H1 (cell line): ENCODE measurements at regions not wholly inside any gene's neighbourhood (a gene's known extent, or its start where the extent isn't known, plus 50 kb on each side); places are given as distances from the start of the nearest gene placed in this dataset.

Experiments
- CTCF ChIA-PET: fragments of 300-600 bp; sonication (Branson Sonifier 250); formaldehyde crosslinking; loops from one replicate; lab custom pipeline; 2021; ENCODE audit not compliant: partially characterized antibody; lab: Charles Lee
- POLR2A ChIA-PET: fragments of 300-600 bp; sonication (Branson Sonifier 250); formaldehyde crosslinking; loops from one replicate; lab custom pipeline; 2021; ENCODE audit warnings: inconsistent platforms; ENCODE audit not compliant: partially characterized antibody; lab: Charles Lee
- DNase-seq, 2 experiments: peaks; one replicate each; pipeline versions ENCODE4 v3.0.0 to v3.0.0-alpha.2; 2010 to 2022; ENCODE audit warnings: low spot score in 2 of 2, low read depth in 1 of 2, mixed read lengths in 1 of 2
- FAIRE-seq: peaks from 2 replicates; lab custom pipeline; 2011; peaks lifted over from hg19 to GRCh38; lab: Jason Lieb, UNC
- H2AFZ ChIP-seq: 2 replicates; pipeline ENCODE4 v1.8.1; 2012; ENCODE audit warnings: low read length, inconsistent platforms
- H2AK5ac ChIP-seq: 2 replicates; pipeline ENCODE4 v1.6.1; 2013; ENCODE audit warnings: low read depth, low read length
- H2BK120ac ChIP-seq: replicated peaks from 2 replicates; pipeline ENCODE3; 2013; ENCODE audit warnings: low read depth, low read length, inconsistent platforms
- H2BK12ac ChIP-seq: 2 replicates; pipeline ENCODE4 v1.6.1; 2013; ENCODE audit warnings: low read depth, low read length
- H2BK15ac ChIP-seq: 2 replicates; pipeline ENCODE4 v1.6.1; 2013; ENCODE audit warnings: low read length
- H2BK20ac ChIP-seq: 2 replicates; pipeline ENCODE4 v1.6.1; 2013; ENCODE audit warnings: low read length
- H2BK5ac ChIP-seq: 2 replicates; pipeline ENCODE4 v1.6.1; 2013; ENCODE audit warnings: low read depth, low read length
- H3K14ac ChIP-seq: 2 replicates; pipeline ENCODE4 v1.6.1; 2013; ENCODE audit warnings: inconsistent platforms; ENCODE audit not compliant: insufficient read length
- H3K18ac ChIP-seq: 2 replicates; pipeline ENCODE4 v1.6.1; 2013; ENCODE audit warnings: low read length; ENCODE audit errors: extremely low read depth
- H3K23ac ChIP-seq: 2 replicates; pipeline ENCODE4 v1.6.1; 2013; ENCODE audit warnings: inconsistent platforms; ENCODE audit not compliant: insufficient read length
- H3K23me2 ChIP-seq: 2 replicates; pipeline ENCODE4 v1.6.1; 2013; ENCODE audit warnings: low read depth, low read length
- H3K27ac ChIP-seq: 2 replicates; pipeline ENCODE4 v1.6.1; 2011; ENCODE audit warnings: low read depth, low read length, inconsistent platforms
- H3K27me3 ChIP-seq, 4 experiments: replicated peaks in 1 of 4; 1 replicate in 1 of 4; 2 replicates in 3 of 4; pipeline versions ENCODE4 v1.6.1 to v1.8.1; 2011 to 2013; ENCODE audit warnings: low read length in 3 of 4, mild to moderate bottlenecking in 3 of 4, inconsistent platforms in 2 of 4, mixed read lengths in 2 of 4, moderate library complexity in 1 of 4; ENCODE audit not compliant: control insufficient read depth in 3 of 4, insufficient read depth in 3 of 4; ENCODE audit errors: extremely low read depth in 1 of 4
- H3K36me3 ChIP-seq, 4 experiments: 2 replicates each; pipeline versions ENCODE4 v1.6.1 to v1.8.1; 2011 to 2013; ENCODE audit warnings: mild to moderate bottlenecking in 4 of 4, low read length in 3 of 4, moderate library complexity in 2 of 4, control low read depth in 1 of 4, inconsistent platforms in 1 of 4; ENCODE audit not compliant: insufficient read depth in 4 of 4, control insufficient read depth in 2 of 4
- H3K4ac ChIP-seq: replicated peaks from 2 replicates; pipeline ENCODE3; 2013; ENCODE audit warnings: low read length, low read depth, mixed read lengths, inconsistent platforms; ENCODE audit not compliant: insufficient read length
- H3K4me1 ChIP-seq, 4 experiments: replicated peaks in 1 of 4; 1 replicate in 1 of 4; 2 replicates in 3 of 4; pipeline versions ENCODE4 v1.6.1 to v1.8.1; 2011 to 2013; ENCODE audit warnings: low read length in 3 of 4, inconsistent platforms in 2 of 4, mixed read lengths in 1 of 4; ENCODE audit not compliant: insufficient read depth in 4 of 4, control insufficient read depth in 3 of 4
- H3K4me2 ChIP-seq, 2 experiments: 2 replicates each; pipeline versions ENCODE4 v1.6.1 to v1.8.1; 2011 to 2013; ENCODE audit warnings: low read depth in 2 of 2, low read length in 2 of 2, control low read depth in 1 of 2, inconsistent platforms in 1 of 2, mild to moderate bottlenecking in 1 of 2; ENCODE audit not compliant: insufficient read depth in 1 of 2
- H3K4me3 ChIP-seq, 4 experiments: fragments of 200-600, 300-600 bp in 1 of 4; sonication (generic), shearing (Covaris generic), sonication (Bioruptor Twin) in 1 of 4; 2 replicates each; pipeline versions ENCODE4 v1.5.1 to v1.8.1; 2011 to 2016; ENCODE audit warnings: low read length in 4 of 4, low read depth in 3 of 4, control low read depth in 2 of 4, inconsistent platforms in 2 of 4, mild to moderate bottlenecking in 2 of 4, mixed read lengths in 1 of 4, moderate library complexity in 1 of 4; ENCODE audit not compliant: insufficient read depth in 2 of 4; ENCODE audit errors: extremely low read depth in 1 of 4
- H3K56ac ChIP-seq: replicated peaks from 2 replicates; pipeline ENCODE3; 2013; ENCODE audit warnings: low read depth, mild to moderate bottlenecking, mixed read lengths, low read length, inconsistent platforms; ENCODE audit not compliant: insufficient read length
- H3K79me1 ChIP-seq: 2 replicates; pipeline ENCODE4 v1.6.1; 2013; ENCODE audit warnings: low read depth, low read length, control low read depth
- H3K79me2 ChIP-seq, 2 experiments: 2 replicates each; pipeline versions ENCODE4 v1.6.1 to v1.8.1; 2012 to 2013; ENCODE audit warnings: low read length in 2 of 2, mild to moderate bottlenecking in 2 of 2, inconsistent platforms in 1 of 2; ENCODE audit not compliant: insufficient read depth in 2 of 2, control insufficient read depth in 1 of 2
- H3K9ac ChIP-seq, 4 experiments: replicated peaks in 1 of 4; 1 replicate in 1 of 4; 2 replicates in 3 of 4; pipeline versions ENCODE4 v1.6.1 to v1.8.1; 2011 to 2013; ENCODE audit warnings: low read depth in 3 of 4, low read length in 3 of 4, control low read depth in 2 of 4, mild to moderate bottlenecking in 2 of 4, moderate library complexity in 2 of 4, inconsistent platforms in 1 of 4; ENCODE audit errors: extremely low read depth in 1 of 4
- H3K9me3 ChIP-seq, 2 experiments: 2 replicates each; pipeline versions ENCODE4 v1.6.1 to v1.8.1; 2012 to 2013; ENCODE audit warnings: mild to moderate bottlenecking in 2 of 2, moderate library complexity in 2 of 2, control low read depth in 1 of 2, inconsistent platforms in 1 of 2, low read depth in 1 of 2, low read length in 1 of 2, mixed read lengths in 1 of 2; ENCODE audit not compliant: insufficient read depth in 2 of 2
- H4K20me1 ChIP-seq, 2 experiments: replicated peaks in 1 of 2; 2 replicates each; pipeline versions ENCODE3 to v1.8.1; 2011 to 2013; ENCODE audit warnings: inconsistent platforms in 2 of 2, low read length in 2 of 2, mild to moderate bottlenecking in 1 of 2; ENCODE audit not compliant: insufficient read depth in 2 of 2, control insufficient read depth in 1 of 2
- H4K5ac ChIP-seq: 2 replicates; pipeline ENCODE4 v1.6.1; 2013; ENCODE audit warnings: low read length, low read depth, mixed read lengths, inconsistent platforms; ENCODE audit not compliant: insufficient read length
- H4K8ac ChIP-seq: 2 replicates; pipeline ENCODE4 v1.8.0; 2013; ENCODE audit warnings: mild to moderate bottlenecking, moderate library complexity, low read length, inconsistent platforms; ENCODE audit not compliant: insufficient read depth; ENCODE audit errors: extremely low read depth
- H4K91ac ChIP-seq: replicated peaks from 2 replicates; pipeline ENCODE3; 2013; ENCODE audit warnings: low read length, mixed read lengths, inconsistent platforms; ENCODE audit not compliant: insufficient read length
- ASH2L ChIP-seq: fragments of 200-600, 300-600 bp; sonication (generic); IDR thresholded peaks from one replicate; pipeline ENCODE4 v1.7.1; 2017; ENCODE audit warnings: low read length
- BCL11A ChIP-seq, 2 experiments: IDR thresholded peaks; one replicate each; pipeline ENCODE4 v1.6.1; 2011; ENCODE audit warnings: low read depth in 2 of 2, low read length in 2 of 2, mild to moderate bottlenecking in 2 of 2
- CREB1 ChIP-seq: IDR thresholded peaks from 2 replicates; pipeline ENCODE4 v1.6.1; 2012; ENCODE audit warnings: inconsistent platforms
- CTCF ChIP-seq, 3 experiments: IDR thresholded peaks; 1 replicate in 2 of 3; 2 replicates in 1 of 3; pipeline versions ENCODE4 v1.5.1 to v1.6.1; 2011; ENCODE audit warnings: low read length in 3 of 3, mild to moderate bottlenecking in 3 of 3, inconsistent platforms in 2 of 3, low read depth in 1 of 3, moderate library complexity in 1 of 3; ENCODE audit not compliant: insufficient read depth in 1 of 3; ENCODE audit errors: control extremely low read depth in 1 of 3
- GTF2F1 ChIP-seq: IDR thresholded peaks from 2 replicates; pipeline ENCODE4 v1.6.1; 2012; ENCODE audit warnings: low read depth, low read length, improper control_type of control experiment, borderline replicate concordance
- RBBP5 ChIP-seq: IDR thresholded peaks from 2 replicates; pipeline ENCODE4 v1.7.1; 2012; ENCODE audit warnings: low read depth, mild to moderate bottlenecking, inconsistent platforms, low read length, moderate library complexity, borderline replicate concordance
- RNF2 ChIP-seq: fragments of 200-900, 300-1000 bp; sonication (generic); IDR thresholded peaks from 2 replicates; pipeline ENCODE4 v1.7.1; 2016; ENCODE audit warnings: borderline replicate concordance, low read depth, mild to moderate bottlenecking, antibody characterized with exemption, low read length; ENCODE audit not compliant: poor library complexity, severe bottlenecking; ENCODE audit errors: missing control alignments
- SIN3A ChIP-seq, 2 experiments: IDR thresholded peaks in 1 of 2; conservative IDR thresholded peaks in 1 of 2; 2 replicates each; pipeline ENCODE4 v1.6.1; 2011 to 2012; ENCODE audit warnings: low read length in 2 of 2, improper control_type of control experiment in 1 of 2, low read depth in 1 of 2, mild to moderate bottlenecking in 1 of 2
- SIRT6 ChIP-seq: IDR thresholded peaks from one replicate; pipeline ENCODE4 v1.7.1; 2012; ENCODE audit warnings: low read length, inconsistent platforms
- SIX5 ChIP-seq: IDR thresholded peaks from 2 replicates; pipeline ENCODE4 v1.6.1; 2011; ENCODE audit warnings: mild to moderate bottlenecking, low read depth, low read length
- USF2 ChIP-seq: IDR thresholded peaks from 2 replicates; pipeline ENCODE4 v1.6.1; 2011; ENCODE audit warnings: low read length, improper control_type of control experiment
- WGBS, 2 experiments: shearing (Covaris generic) in 1 of 2; methylation state at CpG; one replicate each; pipeline versions ENCODE4 v1.1.6 to v1.1.7; 2013 to 2015; ENCODE audit warnings: low lambda C conversion rate in 2 of 2, mixed read lengths in 2 of 2, inconsistent platforms in 1 of 2, low coverage in 1 of 2, missing lambda C conversion rate in 1 of 2; ENCODE audit not compliant: insufficient replicate concordance in 2 of 2, insufficient coverage in 1 of 2, insufficient read length in 1 of 2; ENCODE audit errors: extremely low coverage in 1 of 2, missing lambda C conversion rate in 1 of 2; 5-methylcytosine and 5-hydroxymethylcytosine counted together

GRCh38 chr6:23910420-23910819 is 215.6 kb upstream of the NRSN1 start:
- WGBS, 2 experiments = 52% methylated on average over 2 of the region's 2 CpGs; no CpG with 5 or more reads in 1 of the 2 experiments
- no peak overlapping the region for H2AFZ ChIP-seq
- TF ChIP-seq SIX5 (no peak), CTCF (IDR thresholded peaks at IDR 0.05; ENCODE audit: control extremely low read depth in 1 of 3, insufficient read depth in 1 of 3, low read depth in 1 of 3, low read length in 3 of 3) (no peak), RBBP5 (no peak), GTF2F1 (no peak), BCL11A (IDR thresholded peaks at IDR 0.05; ENCODE audit: low read depth in 2 of 2, low read length in 2 of 2) (no peak), SIRT6 (no peak), USF2 (no peak), RNF2 (no peak), ASH2L (no peak), CREB1 (no peak), SIN3A (conservative IDR thresholded peaks at IDR 0.05 in 1 of 2, IDR thresholded peaks at IDR 0.05 in 1 of 2; ENCODE audit: low read depth in 1 of 2, low read length in 2 of 2) (no peak)

More at GRCh38 chr6:23910420-23910819, 215.6 kb upstream of the NRSN1 start:
- H3K27ac ChIP-seq = no peak overlapping the region
- H4K20me1 ChIP-seq = no peaks in the 10 kb centered on the region
- H2BK12ac ChIP-seq = no peak overlapping the region
- ChIA-PET POLR2A (no interaction called here), CTCF (no interaction called here)
- H2BK15ac ChIP-seq = no peak overlapping the region
- H2BK120ac ChIP-seq = no peak overlapping the region
- H3K4me3 ChIP-seq = no peak overlapping the region
- H3K4ac ChIP-seq = no peak overlapping the region
- H3K79me2 ChIP-seq = no peaks in the 10 kb centered on the region
- H3K18ac ChIP-seq = no peak overlapping the region
- no peak overlapping the region for H3K23ac ChIP-seq
- H2AK5ac ChIP-seq = no peak overlapping the region
- H3K9ac ChIP-seq = no peak overlapping the region
- H3K4me2 ChIP-seq = no peak overlapping the region
- no peaks in the 10 kb centered on the region for H3K23me2 ChIP-seq
- no peak for DNase-seq
- no peak overlapping the region for H2BK5ac ChIP-seq
- H3K79me1 ChIP-seq = no peaks in the 10 kb centered on the region
- no peaks in the 10 kb centered on the region; a peak in 1 of 4 replicates for H3K9me3 ChIP-seq
- H3K56ac ChIP-seq = no peak overlapping the region
- no peak overlapping the region for H2BK20ac ChIP-seq
- H3K27me3 ChIP-seq = no peaks in the 10 kb centered on the region
- H4K5ac ChIP-seq = no peak overlapping the region
- no peaks in the 10 kb centered on the region for H3K4me1 ChIP-seq
- no peaks in the 10 kb centered on the region for H3K36me3 ChIP-seq
- no peak overlapping the region for H4K91ac ChIP-seq
- H3K14ac ChIP-seq = no peak overlapping the region
- no peak overlapping the region for H4K8ac ChIP-seq
- no peak for FAIRE-seq
